HG03139 (cell line): ENCODE measurements at regions not wholly inside any gene's neighbourhood (a gene's known extent, or its start where the extent isn't known, plus 50 kb on each side); places are given as distances from the start of the nearest gene placed in this dataset.
"Not testable (repeated sequence)": the region's sequence is repeated elsewhere in the genome, so short reads cannot be mapped to it uniquely, and the experiment has no call there.

Experiments
- ATAC-seq: cut with Tn5 transposase; IDR thresholded peaks from one replicate; pipeline ENCODE4 v1.9.1; 2021; ENCODE audit not compliant: unreplicated experiment

- not testable (repeated sequence) for ATAC-seq
Measured at GRCh38 chr21:6554377-6554864, 3967.0 kb upstream of the TPTE start.

GRCh38 chr21:6556516-6556915 is 3964.9 kb upstream of the TPTE start:
- not testable (repeated sequence) for ATAC-seq

GRCh38 chr21:6557415-6557814 is 3964.0 kb upstream of the TPTE start:
- not testable (repeated sequence) for ATAC-seq

DNA sequence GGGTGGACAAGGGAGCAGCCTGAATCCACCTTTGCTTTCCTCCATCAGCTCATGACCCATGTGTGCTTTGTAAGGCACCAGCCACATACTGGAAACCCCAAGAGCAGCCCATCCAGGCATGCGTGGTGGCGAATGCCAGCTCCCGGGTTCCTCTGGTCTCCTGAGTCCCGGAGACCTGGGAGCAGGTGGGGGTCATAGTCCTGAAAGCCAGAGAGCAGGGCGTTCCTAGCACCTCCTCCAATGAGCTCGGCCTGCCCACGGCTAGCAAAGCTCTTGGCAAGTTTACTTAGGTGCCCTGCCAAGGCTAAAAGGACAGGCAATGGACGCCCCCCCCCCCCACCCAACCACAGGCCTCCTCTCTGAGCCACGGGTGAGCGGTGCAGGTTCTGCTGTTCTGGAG is 3960.2 kb upstream of the TPTE start:
- not testable (repeated sequence) for ATAC-seq

DNA sequence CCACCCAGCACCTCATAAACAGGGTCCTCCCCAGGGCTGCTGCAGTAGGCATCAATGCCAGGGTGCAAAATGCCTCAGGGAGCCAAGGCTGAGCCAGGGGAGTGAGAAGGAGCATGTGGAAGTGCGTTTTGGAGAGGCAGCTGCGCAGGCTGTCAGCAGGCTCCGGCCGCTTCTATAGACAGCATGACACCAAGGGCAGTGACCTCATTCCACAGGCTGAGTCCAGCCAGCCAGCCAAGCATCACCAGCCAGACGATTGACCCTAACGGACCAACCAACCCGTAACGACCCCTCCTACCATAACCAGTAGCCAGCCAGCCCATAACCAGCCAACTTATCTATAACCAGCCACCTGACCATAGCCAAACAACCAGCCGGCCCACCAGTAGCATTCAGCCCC is 3959.8 kb upstream of the TPTE start:
- not testable (repeated sequence) for ATAC-seq

DNA sequence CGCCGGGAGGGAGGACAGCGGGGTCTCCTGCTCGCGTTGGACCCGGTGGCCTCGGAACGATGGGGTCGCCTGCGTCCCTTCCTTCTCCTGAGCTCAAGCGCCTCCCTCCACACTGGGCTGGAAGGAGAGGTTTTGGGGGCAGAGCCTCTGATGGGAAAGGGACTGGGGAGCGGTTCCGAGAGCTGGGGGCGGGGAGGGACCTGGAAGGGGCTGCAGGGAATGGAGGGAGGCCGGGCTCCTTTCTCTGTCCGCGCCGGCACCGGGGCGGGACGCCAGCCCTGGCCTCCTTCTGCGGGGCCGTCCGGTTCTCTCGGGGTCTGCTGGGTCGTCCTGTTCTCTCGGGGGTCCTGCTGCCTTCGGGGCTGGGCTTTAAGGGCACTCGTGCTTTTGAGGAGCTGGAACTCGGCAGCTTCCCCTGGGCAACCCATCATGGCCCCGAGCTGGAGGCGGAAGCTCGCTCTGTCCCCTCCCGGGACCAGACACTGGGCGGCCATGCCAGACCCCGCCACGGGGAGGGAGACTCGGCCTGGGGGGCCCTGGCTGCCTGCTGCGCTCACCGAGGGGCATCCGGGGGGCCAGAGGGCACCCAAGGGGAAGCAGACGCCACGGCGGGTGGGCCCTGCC is 3956.7 kb upstream of the TPTE start:
- ATAC-seq: not testable (repeated sequence)

GRCh38 chr21:6565190-6566094 is 3955.9 kb upstream of the TPTE start:
- ATAC-seq: not testable (repeated sequence)

- not testable (repeated sequence) for ATAC-seq
Measured at GRCh38 chr21:6567542-6567941, 3953.8 kb upstream of the TPTE start.

GRCh38 chr21:6569152-6569551 is 3952.2 kb upstream of the TPTE start:
- not testable (repeated sequence) for ATAC-seq

DNA sequence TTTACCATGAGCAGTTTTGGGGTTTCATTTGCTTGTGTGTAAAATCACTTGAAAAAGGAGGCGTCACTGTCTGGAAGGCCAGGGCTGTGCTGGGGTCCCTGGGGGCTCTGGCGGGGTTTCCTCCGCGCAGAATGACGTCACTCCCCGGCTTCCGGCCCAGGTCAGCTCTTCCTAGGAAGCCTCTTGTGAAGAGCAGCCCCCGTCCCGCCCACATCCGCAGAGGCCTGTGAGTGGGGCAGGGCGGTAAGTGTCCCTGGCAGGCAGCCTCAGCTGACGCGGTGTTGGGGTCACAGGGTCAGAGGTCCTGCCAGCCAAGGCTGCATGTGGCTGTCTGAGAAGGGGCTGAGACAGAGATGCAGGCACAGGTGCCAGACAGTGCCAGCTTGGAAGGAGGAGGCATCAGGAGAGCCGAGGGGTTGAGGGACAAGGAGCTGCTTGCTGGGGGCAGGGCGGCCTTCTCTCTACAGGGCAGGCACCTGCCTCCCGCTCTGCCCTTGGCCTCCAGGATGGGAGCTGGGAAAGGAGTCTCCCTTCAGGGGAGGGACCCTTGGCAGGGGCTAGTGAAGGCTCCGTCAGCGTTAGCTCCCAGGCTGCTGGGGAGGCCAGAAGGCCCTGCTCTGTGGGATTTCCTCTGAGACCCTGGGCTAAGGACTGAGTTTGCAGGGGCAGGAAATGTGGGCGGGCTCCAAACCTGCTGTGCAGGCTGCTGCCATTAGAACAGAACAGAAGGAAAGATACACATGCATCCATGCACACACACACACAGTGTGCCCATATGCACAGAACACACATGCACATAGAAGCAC is 3951.6 kb upstream of the TPTE start:
- ATAC-seq: peak; percentile 68

- ATAC-seq: not testable (repeated sequence)
Measured at GRCh38 chr21:6570700-6571368, 3950.5 kb upstream of the TPTE start.

DNA sequence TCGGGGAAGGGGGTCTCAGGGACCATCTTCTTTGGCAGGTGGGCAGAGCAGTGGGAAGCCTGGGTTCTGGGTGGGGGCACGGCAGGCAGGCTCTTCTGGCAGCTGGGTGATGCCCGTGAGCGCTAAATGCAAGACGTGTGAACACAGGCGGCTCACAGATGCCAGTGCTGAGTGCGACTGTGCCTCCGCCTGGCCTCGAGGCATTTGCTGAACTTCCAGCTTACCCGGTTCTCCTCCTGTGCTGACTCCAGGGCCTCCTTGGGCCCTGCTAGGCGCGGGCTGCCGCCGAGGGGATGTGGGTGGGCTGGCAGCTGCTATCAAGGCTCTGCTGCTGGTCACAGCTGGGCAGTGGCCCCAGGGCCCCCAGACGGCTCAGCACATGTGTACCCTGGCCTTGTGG is 3947.8 kb upstream of the TPTE start:
- not testable (repeated sequence) for ATAC-seq

DNA sequence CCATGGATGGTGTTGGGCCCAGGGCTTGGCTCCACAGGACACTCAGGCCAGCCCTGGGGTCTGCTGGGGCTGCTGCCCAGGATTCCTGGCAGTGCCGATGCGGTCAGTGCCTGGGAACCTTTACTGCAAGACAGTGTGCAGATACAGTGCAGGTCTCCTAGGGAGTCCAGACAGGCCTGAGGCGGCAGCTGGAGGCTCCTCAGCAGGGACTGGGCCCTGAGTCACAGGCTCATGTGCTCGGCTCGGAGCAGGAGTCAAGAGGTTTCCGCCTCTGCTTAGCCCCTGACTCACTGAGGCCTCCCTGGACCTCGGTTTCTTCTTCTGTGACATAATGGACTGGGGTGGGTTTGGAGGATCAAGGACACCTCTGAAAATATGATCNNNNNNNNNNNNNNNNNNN is 3941.6 kb upstream of the TPTE start:
- not testable (repeated sequence) for ATAC-seq
